ENCODE measurements at regions not wholly inside any gene's neighbourhood (a gene's known extent, or its start where the extent isn't known, plus 50 kb on each side); places are given as distances from the start of the nearest gene placed in this dataset.

DNA sequence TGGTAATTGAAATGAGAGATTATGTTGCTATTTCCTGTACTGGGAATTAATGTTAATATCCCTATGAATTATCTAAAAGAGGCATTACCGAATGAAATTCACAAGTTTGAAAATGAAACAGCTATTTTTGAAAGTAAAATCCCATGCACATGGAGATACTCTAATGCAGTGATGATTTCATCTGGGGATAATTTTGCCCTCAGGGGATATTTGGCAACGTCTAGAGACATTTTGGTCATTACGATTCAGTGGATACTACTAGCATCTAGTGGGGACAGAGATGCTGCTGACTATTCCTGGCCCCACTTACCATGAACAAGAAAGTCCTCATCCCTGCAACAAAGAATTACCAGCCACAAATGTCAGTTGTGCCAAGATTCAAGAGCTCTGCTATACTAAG lies 500.9 kb downstream of the EFNA5 start:
- no peak for TF ChIP-seq CTCF (IDR thresholded peaks at IDR 0.05; ENCODE audit: low read depth, low read length)
- Histone ChIP-seq H3K27me3 (ENCODE audit: control insufficient read depth, insufficient read depth, low read length) (no peaks in the 10 kb centered on the region), H3K9me3 (ENCODE audit: control insufficient read depth, insufficient read depth, low read length) (no peaks in the 10 kb centered on the region), H3K4me3 (ENCODE audit: low read depth, low read length) (no peak overlapping the region), H3K27ac (ENCODE audit: low read depth, low read length) (no peak overlapping the region)
- CTCF ChIA-PET = no interaction called here
- POLR2A ChIA-PET = no interaction called here
- no peak for DNase-seq (ENCODE audit: low read depth, low spot score)

GRCh38 chr5:107168848-107169752 lies 501.6 kb downstream of the EFNA5 start:
- TF ChIP-seq CTCF (IDR thresholded peaks at IDR 0.05; ENCODE audit: low read depth, low read length) = no peak
- no peak overlapping the region for H3K4me3 ChIP-seq (ENCODE audit: low read depth, low read length)
- POLR2A ChIA-PET = no interaction called here
- CTCF ChIA-PET = no interaction called here
- no peaks in the 10 kb centered on the region for H3K9me3 ChIP-seq (ENCODE audit: control insufficient read depth, insufficient read depth, low read length)
- H3K27ac ChIP-seq (ENCODE audit: low read depth, low read length) = no peak overlapping the region
- DNase-seq (ENCODE audit: low read depth, low spot score) = no peak
- H3K27me3 ChIP-seq (ENCODE audit: control insufficient read depth, insufficient read depth, low read length) = no peaks in the 10 kb centered on the region

- TF ChIP-seq CTCF (IDR thresholded peaks at IDR 0.05; ENCODE audit: low read depth, low read length) = no peak
- no peaks in the 10 kb centered on the region for H3K9me3 ChIP-seq (ENCODE audit: control insufficient read depth, insufficient read depth, low read length)
- no peak overlapping the region for H3K4me3 ChIP-seq (ENCODE audit: low read depth, low read length)
- ChIA-PET CTCF (no interaction called here), POLR2A (no interaction called here)
- DNase-seq (ENCODE audit: low read depth, low spot score) = no peak
- H3K27ac ChIP-seq (ENCODE audit: low read depth, low read length) = no peak overlapping the region
- H3K27me3 ChIP-seq (ENCODE audit: control insufficient read depth, insufficient read depth, low read length) = no peaks in the 10 kb centered on the region
Measured at GRCh38 chr5:107168086-107168485, 502.7 kb downstream of the EFNA5 start.

DNA sequence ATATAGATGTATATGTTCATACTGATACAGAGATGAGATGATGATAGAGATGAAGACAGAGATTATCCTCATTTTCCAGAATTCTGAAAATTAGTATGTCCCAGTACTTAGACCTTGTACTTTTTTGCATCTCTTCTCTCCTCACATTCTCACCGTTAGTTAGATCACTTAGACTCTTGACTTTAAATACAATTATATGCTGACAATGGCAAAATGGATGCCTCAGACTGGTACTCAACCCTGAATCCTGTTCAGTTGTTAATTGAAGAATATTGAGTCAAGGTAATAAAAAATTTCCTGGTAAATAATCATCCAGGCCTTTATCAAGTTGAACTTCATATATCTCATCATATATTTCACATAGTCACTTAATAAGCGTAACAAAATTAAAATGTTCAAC lies 505.4 kb downstream of the EFNA5 start:
- Histone ChIP-seq H3K27ac (ENCODE audit: low read depth, low read length) (no peak overlapping the region), H3K9me3 (ENCODE audit: control insufficient read depth, insufficient read depth, low read length) (no peaks in the 10 kb centered on the region), H3K27me3 (ENCODE audit: control insufficient read depth, insufficient read depth, low read length) (no peaks in the 10 kb centered on the region), H3K4me3 (ENCODE audit: low read depth, low read length) (no peak overlapping the region)
- POLR2A ChIA-PET = no interaction called here
- no peak for DNase-seq (ENCODE audit: low read depth, low spot score)
- no peak for TF ChIP-seq CTCF (IDR thresholded peaks at IDR 0.05; ENCODE audit: low read depth, low read length)
- CTCF ChIA-PET = no interaction called here

GRCh38 chr5:107157809-107158208 lies 512.9 kb downstream of the EFNA5 start:
- ChIA-PET CTCF (no interaction called here), POLR2A (no interaction called here)

More at GRCh38 chr5:107157809-107158208, 512.9 kb downstream of the EFNA5 start:
- Histone ChIP-seq H3K27me3 (ENCODE audit: control insufficient read depth, insufficient read depth, low read length) (no peaks in the 10 kb centered on the region), H3K27ac (ENCODE audit: low read depth, low read length) (no peak overlapping the region), H3K4me3 (ENCODE audit: low read depth, low read length) (no peak overlapping the region), H3K9me3 (ENCODE audit: control insufficient read depth, insufficient read depth, low read length) (no peaks in the 10 kb centered on the region)
- no peak for DNase-seq (ENCODE audit: low read depth, low spot score)
- no peak for TF ChIP-seq CTCF (IDR thresholded peaks at IDR 0.05; ENCODE audit: low read depth, low read length)
